Panc1 (cell line): ENCODE measurements at regions not wholly inside any gene's neighbourhood (a gene's known extent, or its start where the extent isn't known, plus 50 kb on each side); places are given as distances from the start of the nearest gene placed in this dataset.

Source experiments
- POLR2AphosphoS5 ChIP-seq: IDR thresholded peaks from 2 replicates; pipeline ENCODE4 v1.6.1; 2012; ENCODE audit warnings: mild to moderate bottlenecking, low read depth, low read length, moderate library complexity
- TF ChIP-seq, protein P1 (sequence below): fragments of 450-650 bp; IDR thresholded peaks from 2 replicates; pipeline ENCODE4 v1.5.1; 2017; ENCODE audit warnings: mild to moderate bottlenecking

- TF ChIP-seq POLR2AphosphoS5: no peak
- TF ChIP-seq, protein P1, sequence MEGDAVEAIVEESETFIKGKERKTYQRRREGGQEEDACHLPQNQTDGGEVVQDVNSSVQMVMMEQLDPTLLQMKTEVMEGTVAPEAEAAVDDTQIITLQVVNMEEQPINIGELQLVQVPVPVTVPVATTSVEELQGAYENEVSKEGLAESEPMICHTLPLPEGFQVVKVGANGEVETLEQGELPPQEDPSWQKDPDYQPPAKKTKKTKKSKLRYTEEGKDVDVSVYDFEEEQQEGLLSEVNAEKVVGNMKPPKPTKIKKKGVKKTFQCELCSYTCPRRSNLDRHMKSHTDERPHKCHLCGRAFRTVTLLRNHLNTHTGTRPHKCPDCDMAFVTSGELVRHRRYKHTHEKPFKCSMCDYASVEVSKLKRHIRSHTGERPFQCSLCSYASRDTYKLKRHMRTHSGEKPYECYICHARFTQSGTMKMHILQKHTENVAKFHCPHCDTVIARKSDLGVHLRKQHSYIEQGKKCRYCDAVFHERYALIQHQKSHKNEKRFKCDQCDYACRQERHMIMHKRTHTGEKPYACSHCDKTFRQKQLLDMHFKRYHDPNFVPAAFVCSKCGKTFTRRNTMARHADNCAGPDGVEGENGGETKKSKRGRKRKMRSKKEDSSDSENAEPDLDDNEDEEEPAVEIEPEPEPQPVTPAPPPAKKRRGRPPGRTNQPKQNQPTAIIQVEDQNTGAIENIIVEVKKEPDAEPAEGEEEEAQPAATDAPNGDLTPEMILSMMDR: no peak
Observed at GRCh38 chr2:118580651-118581050, 266.8 kb downstream of the EN1 start.
